ENCODE measurements at regions not wholly inside any gene's neighbourhood (a gene's known extent, or its start where the extent isn't known, plus 50 kb on each side); places are given as distances from the start of the nearest gene placed in this dataset.

- TF ChIP-seq CTCF (IDR thresholded peaks at IDR 0.05; ENCODE audit: low read length) (no peak), EZH2 (IDR thresholded peaks at IDR 0.05; ENCODE audit: borderline replicate concordance, low read length) (no peak)
Observed at GRCh38 chr6:73943930-73944652, 248.1 kb downstream of the CD109 start.
